WI38 (cell line): ENCODE measurements at regions not wholly inside any gene's neighbourhood (a gene's known extent, or its start where the extent isn't known, plus 50 kb on each side); places are given as distances from the start of the nearest gene placed in this dataset.

Experiments
- H3K4me3 ChIP-seq: 2 replicates; pipeline ENCODE4 v1.5.1; 2011; ENCODE audit warnings: low read depth, mild to moderate bottlenecking, control low read depth, low read length
- CTCF ChIP-seq: IDR thresholded peaks from 2 replicates; pipeline ENCODE4 v1.5.1; 2012; ENCODE audit warnings: low read depth, mild to moderate bottlenecking, control low read depth, low read length

DNA sequence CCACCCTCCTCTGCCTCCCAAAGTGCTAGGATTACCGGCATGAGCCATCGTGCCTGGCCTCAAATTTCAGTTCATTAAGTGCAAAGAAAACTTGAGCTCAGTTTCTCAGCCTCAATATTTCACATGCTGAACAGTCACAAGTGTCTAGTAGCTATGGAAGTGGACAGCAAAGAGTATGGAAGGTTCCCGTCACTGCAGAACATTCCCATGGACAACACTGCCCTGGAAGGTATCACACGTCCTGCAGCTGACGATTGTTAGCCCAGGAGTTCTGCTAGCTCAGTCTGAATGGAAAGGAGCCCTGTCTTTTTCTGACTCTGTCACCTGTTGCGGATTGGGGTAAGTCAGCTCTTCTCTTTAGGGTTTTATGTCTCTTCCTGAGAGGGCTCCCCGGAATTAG, 86.2 kb upstream of the PTPRM start:
- no peak overlapping the region for H3K4me3 ChIP-seq
- no peak for TF ChIP-seq CTCF

GRCh38 chr18:7482342-7482741, 84.8 kb upstream of the PTPRM start:
- H3K4me3 ChIP-seq = no peak overlapping the region
- no peak for TF ChIP-seq CTCF

DNA sequence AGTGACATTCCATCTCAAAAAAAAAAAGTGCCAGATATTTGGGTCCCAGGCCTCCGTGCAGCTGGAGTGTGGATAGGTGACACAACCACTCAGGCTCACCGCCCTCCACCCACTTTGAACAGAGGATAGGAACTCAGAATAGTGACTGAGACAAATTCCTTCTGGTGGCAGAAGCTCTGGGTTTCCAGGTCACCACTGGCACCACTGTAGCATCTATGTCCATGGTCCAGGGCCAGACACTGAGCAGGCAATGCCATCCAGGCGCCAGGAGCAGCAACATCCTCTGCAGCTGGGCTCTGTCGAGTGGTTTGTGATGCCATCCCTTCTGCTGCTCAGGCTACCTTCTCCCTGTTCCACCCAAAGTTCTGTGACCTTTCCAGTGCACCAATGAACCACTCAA, 81.5 kb upstream of the PTPRM start:
- TF ChIP-seq CTCF = no peak
- H3K4me3 ChIP-seq = no peak overlapping the region

- no peak overlapping the region for H3K4me3 ChIP-seq
- no peak for TF ChIP-seq CTCF
Observed at GRCh38 chr18:7488571-7488970, 78.5 kb upstream of the PTPRM start.

GRCh38 chr18:7490104-7490503, 77.0 kb upstream of the PTPRM start:
- H3K4me3 ChIP-seq = no peak overlapping the region
- TF ChIP-seq CTCF = no peak

DNA sequence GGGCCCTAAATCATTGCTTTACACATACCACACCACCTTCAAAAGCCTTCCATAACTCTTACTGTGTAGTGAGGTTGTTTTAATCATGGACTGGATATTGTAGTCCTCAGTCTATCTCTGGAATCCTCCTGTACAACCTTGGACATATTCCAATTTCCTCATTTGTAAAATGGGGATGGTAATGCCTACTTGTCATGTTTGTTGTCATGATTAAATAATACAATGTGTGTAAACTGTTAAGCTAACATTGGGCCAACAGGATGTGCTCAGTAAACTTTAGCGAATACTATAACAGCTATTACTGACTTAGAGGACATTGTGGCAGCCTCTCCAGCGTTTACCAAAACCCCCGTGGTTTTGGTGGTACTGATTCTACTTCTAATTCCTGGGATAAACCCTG, 74.7 kb upstream of the PTPRM start:
- TF ChIP-seq CTCF = no peak
- H3K4me3 ChIP-seq = no peak overlapping the region

DNA sequence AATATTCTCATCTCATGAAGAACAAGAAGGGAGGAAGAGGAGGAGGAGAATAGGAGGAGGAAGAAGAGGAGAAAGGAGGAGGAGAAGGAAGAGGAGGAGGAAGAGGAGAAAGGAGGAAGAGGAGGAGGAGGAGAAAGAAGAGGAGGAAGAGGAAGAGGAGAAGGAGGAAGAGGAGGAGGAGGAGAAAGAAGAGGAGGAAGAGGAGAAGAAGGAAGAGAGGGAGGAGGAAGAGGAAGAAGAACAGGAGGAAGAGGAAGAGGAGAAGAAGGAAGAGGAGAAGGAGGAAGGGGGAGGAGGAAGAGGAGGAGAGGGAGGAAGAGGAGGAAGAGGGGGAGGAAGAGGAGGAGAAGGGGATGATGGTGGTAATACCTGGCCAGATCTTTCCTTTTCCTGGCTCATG, 70.0 kb upstream of the PTPRM start:
- no peak overlapping the region for H3K4me3 ChIP-seq
- TF ChIP-seq CTCF = no peak
